ENCODE measurements at regions not wholly inside any gene's neighbourhood (a gene's known extent, or its start where the extent isn't known, plus 50 kb on each side); places are given as distances from the start of the nearest gene placed in this dataset.

- no peak for TF ChIP-seq POLR2AphosphoS5 (IDR thresholded peaks at IDR 0.05)
- no peak for TF ChIP-seq CTCF (IDR thresholded peaks at IDR 0.05)
- TF ChIP-seq POLR2A (IDR thresholded peaks at IDR 0.05): no peak
Observed at GRCh38 chr2:109694190-109694589, 80.0 kb downstream of the SOWAHC start.
